OCI-LY1 (cell line): ENCODE measurements at regions not wholly inside any gene's neighbourhood (a gene's known extent, or its start where the extent isn't known, plus 50 kb on each side); places are given as distances from the start of the nearest gene placed in this dataset.

ENCODE experiments used
- H2AFZ ChIP-seq: fragments of 200-600 bp; sonication (generic), shearing (Covaris generic); 2 replicates; pipeline ENCODE4 v1.6.0; 2014; ENCODE audit warnings: antibody characterized with exemption, mild to moderate bottlenecking, low read length
- H3F3A ChIP-seq: fragments of 200-600 bp; sonication (generic), shearing (Covaris generic); 2 replicates; pipeline ENCODE4 v1.6.0; 2014; ENCODE audit warnings: mild to moderate bottlenecking, antibody characterized with exemption, low read length, moderate library complexity; ENCODE audit not compliant: insufficient read depth
- H3K27ac ChIP-seq: fragments of 200-600 bp; sonication (generic); 2 replicates; pipeline ENCODE4 v1.5.1; 2014; ENCODE audit warnings: low read length, mixed run types, mild to moderate bottlenecking, low read depth; ENCODE audit not compliant: poor library complexity, severe bottlenecking
- H3K27me3 ChIP-seq: fragments of 200-600 bp; sonication (generic); 2 replicates; pipeline ENCODE4 v1.6.0; 2014; ENCODE audit warnings: antibody characterized with exemption, mild to moderate bottlenecking, low read length, moderate library complexity; ENCODE audit not compliant: insufficient read depth
- H3K36me3 ChIP-seq: fragments of 200-600 bp; sonication (generic); 2 replicates; pipeline ENCODE4 v1.6.1; 2014; ENCODE audit warnings: mild to moderate bottlenecking, antibody characterized with exemption, low read length, moderate library complexity, mixed read lengths; ENCODE audit not compliant: insufficient read depth
- H3K4me1 ChIP-seq: fragments of 200-600 bp; sonication (generic); 2 replicates; pipeline ENCODE4 v1.5.1; 2014; ENCODE audit warnings: mild to moderate bottlenecking, low read length, moderate library complexity; ENCODE audit not compliant: insufficient read depth, severe bottlenecking
- H3K4me2 ChIP-seq: fragments of 200-600 bp; sonication (generic), shearing (Covaris generic); 2 replicates; pipeline ENCODE4 v1.6.1; 2014; ENCODE audit warnings: low read length
- H3K4me3 ChIP-seq: fragments of 200-600 bp; sonication (generic); 2 replicates; pipeline ENCODE4 v1.5.1; 2014; ENCODE audit warnings: low read length, low read depth, mild to moderate bottlenecking, mixed read lengths; ENCODE audit not compliant: poor library complexity, severe bottlenecking
- H3K79me2 ChIP-seq: fragments of 200-600 bp; shearing (Covaris generic); 2 replicates; pipeline ENCODE4 v1.6.1; 2016; ENCODE audit warnings: mixed run types, low read length, mixed read lengths; ENCODE audit not compliant: insufficient read depth
- H3K9ac ChIP-seq: fragments of 200-600 bp; sonication (generic), shearing (Covaris generic); 2 replicates; pipeline ENCODE4 v1.6.1; 2014; ENCODE audit warnings: mild to moderate bottlenecking, low read length, mixed read lengths
- H3K9me2 ChIP-seq: fragments of 200-600 bp; sonication (generic), shearing (Covaris generic); 2 replicates; pipeline ENCODE4 v1.6.1; 2014; ENCODE audit warnings: low read depth, mild to moderate bottlenecking, low read length, mixed read lengths
- H3K9me3 ChIP-seq: fragments of 200-600 bp; shearing (Covaris generic); 2 replicates; pipeline ENCODE4 v1.6.1; 2014; ENCODE audit warnings: low read length, mixed read lengths
- H4K20me1 ChIP-seq: fragments of 200-600 bp; sonication (generic), shearing (Covaris generic); 2 replicates; pipeline ENCODE4 v1.6.0; 2016; ENCODE audit warnings: mild to moderate bottlenecking, low read length; ENCODE audit not compliant: insufficient read depth
- EZH2 ChIP-seq: fragments of 200-600 bp; sonication (generic), shearing (Covaris generic); IDR thresholded peaks from 2 replicates; pipeline ENCODE4 v1.8.0; 2017; ENCODE audit warnings: borderline replicate concordance, mixed run types, mild to moderate bottlenecking, antibody characterized with exemption, low read length, moderate library complexity, mixed read lengths
- TF ChIP-seq, protein P1 (sequence below): fragments of 200-600 bp; sonication (generic), shearing (Covaris generic); IDR thresholded peaks from 2 replicates; pipeline ENCODE4 v1.5.1; 2017; ENCODE audit warnings: mild to moderate bottlenecking, antibody characterized with exemption, low read length, moderate library complexity, mixed read lengths

DNA sequence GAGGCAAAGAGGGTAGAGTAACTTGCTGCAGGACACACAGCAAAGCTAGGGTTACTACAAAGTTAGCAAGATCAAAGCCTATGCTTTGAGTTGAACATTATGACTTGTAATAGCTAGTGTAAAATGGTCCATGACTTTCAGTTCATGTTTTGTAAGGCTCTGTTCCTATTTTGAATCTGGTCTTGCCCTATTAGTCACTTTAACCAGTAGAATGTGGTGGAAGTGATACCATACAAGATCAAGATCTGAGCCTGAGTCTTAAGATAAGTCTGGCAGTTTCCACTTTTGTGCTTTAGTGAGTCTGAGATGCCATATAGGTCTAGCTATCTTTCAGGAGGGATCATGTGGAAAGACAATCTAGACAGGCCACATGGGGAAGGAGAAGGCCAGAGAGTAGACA is 282.1 kb upstream of the BRINP3 start:
- Histone ChIP-seq H3K4me3 (no peak overlapping the region), H3K27ac (no peak overlapping the region), H3K4me2 (no peak overlapping the region), H3K27me3 (no peaks in the 10 kb centered on the region), H3K79me2 (no peaks in the 10 kb centered on the region), H3K9me2 (no peaks in the 10 kb centered on the region), H3K9me3 (no peaks in the 10 kb centered on the region), H3K4me1 (no peaks in the 10 kb centered on the region), H3K9ac (no peak overlapping the region), H3F3A (no peaks in the 10 kb centered on the region), H4K20me1 (no peaks in the 10 kb centered on the region), H3K36me3 (no peaks in the 10 kb centered on the region), H2AFZ (no peak overlapping the region)
- TF ChIP-seq, protein P1, sequence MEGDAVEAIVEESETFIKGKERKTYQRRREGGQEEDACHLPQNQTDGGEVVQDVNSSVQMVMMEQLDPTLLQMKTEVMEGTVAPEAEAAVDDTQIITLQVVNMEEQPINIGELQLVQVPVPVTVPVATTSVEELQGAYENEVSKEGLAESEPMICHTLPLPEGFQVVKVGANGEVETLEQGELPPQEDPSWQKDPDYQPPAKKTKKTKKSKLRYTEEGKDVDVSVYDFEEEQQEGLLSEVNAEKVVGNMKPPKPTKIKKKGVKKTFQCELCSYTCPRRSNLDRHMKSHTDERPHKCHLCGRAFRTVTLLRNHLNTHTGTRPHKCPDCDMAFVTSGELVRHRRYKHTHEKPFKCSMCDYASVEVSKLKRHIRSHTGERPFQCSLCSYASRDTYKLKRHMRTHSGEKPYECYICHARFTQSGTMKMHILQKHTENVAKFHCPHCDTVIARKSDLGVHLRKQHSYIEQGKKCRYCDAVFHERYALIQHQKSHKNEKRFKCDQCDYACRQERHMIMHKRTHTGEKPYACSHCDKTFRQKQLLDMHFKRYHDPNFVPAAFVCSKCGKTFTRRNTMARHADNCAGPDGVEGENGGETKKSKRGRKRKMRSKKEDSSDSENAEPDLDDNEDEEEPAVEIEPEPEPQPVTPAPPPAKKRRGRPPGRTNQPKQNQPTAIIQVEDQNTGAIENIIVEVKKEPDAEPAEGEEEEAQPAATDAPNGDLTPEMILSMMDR, result no peak
- no peak for TF ChIP-seq EZH2

DNA sequence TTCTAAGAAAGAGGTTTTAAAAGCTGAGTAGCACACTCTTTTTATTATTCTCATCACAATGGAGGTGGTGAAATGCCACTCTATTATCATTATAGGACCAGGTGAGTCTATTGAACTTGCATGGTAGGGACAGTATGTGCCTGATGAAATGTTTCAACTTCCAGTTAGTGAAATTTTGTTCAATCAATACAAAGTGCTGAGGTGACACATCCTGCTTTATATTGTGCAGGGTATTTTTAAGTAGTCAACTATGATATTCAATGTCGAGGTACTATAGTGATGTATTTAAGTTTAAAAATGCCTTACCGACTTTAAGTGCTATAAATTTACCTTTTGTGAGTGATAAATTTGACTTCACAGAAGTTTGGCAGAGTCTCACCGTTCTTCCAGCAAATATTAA is 284.7 kb upstream of the BRINP3 start:
- Histone ChIP-seq H4K20me1 (no peaks in the 10 kb centered on the region), H3K9ac (no peak overlapping the region), H3K4me3 (no peak overlapping the region), H3K79me2 (no peaks in the 10 kb centered on the region), H3K36me3 (no peaks in the 10 kb centered on the region), H3K4me2 (no peak overlapping the region), H2AFZ (no peak overlapping the region), H3K27ac (no peak overlapping the region), H3K9me3 (no peaks in the 10 kb centered on the region), H3K9me2 (no peaks in the 10 kb centered on the region), H3F3A (no peaks in the 10 kb centered on the region), H3K27me3 (no peaks in the 10 kb centered on the region), H3K4me1 (no peaks in the 10 kb centered on the region)
- no peak for TF ChIP-seq EZH2
- TF ChIP-seq, protein P1, result no peak

DNA sequence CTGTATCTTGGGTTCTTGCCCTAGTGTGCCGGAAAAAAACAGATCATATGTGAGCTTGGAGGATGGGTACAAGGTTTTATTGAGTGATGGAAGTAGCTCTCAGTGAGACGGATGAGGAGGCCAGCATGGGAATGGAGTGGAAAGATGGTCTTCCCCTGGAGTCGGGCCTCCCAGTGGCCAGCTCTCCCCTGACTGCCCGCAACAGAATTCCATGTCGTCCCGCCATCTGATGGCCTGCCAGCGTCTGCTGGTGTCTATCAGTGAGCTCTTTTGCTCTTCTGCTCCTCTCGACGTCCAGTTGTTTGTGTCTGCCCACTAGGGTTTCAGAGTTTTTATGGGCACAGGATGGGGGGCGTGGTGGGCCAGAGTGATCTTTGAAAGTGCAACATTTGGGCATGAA is 315.2 kb upstream of the BRINP3 start:
- H3K27me3 ChIP-seq, result no peaks in the 10 kb centered on the region
- H3K36me3 ChIP-seq, result no peaks in the 10 kb centered on the region
- no peaks in the 10 kb centered on the region for H3K9me2 ChIP-seq
- H3K9ac ChIP-seq, result no peak overlapping the region
- TF ChIP-seq, protein P1, result no peak
- no peak for TF ChIP-seq EZH2
- no peaks in the 10 kb centered on the region for H3K79me2 ChIP-seq
- no peaks in the 10 kb centered on the region for H3K4me1 ChIP-seq
- no peak overlapping the region for H3K4me3 ChIP-seq
- H2AFZ ChIP-seq, result no peak overlapping the region
- H3K27ac ChIP-seq, result no peak overlapping the region
- H4K20me1 ChIP-seq, result no peaks in the 10 kb centered on the region
- no peaks in the 10 kb centered on the region for H3F3A ChIP-seq
- no peak overlapping the region for H3K4me2 ChIP-seq
- no peaks in the 10 kb centered on the region for H3K9me3 ChIP-seq
